ENCODE measurements at regions not wholly inside any gene's neighbourhood (a gene's known extent, or its start where the extent isn't known, plus 50 kb on each side); places are given as distances from the start of the nearest gene placed in this dataset.

DNA sequence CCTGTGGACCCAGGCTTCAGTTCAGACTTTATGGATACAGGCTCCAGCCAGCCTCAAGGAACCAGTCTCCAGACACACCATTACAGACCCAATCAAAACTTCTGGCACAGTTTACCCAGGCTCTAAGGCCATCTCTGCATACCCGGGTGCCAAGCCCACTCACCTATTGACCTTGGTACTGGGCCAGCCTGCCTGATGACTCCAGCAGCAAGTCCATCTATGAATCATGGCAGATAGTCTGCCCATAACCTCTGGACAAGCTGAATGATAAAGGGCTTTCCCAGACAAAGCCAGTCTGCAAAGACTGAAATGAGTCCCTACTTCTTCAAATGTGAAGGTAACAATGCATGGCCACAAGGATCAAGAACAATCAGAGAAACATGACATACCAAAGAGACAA is 1327.1 kb upstream of the C9orf72 start:
- H3K27me3 ChIP-seq (ENCODE audit: control insufficient read depth in 2 of 2, insufficient read depth in 2 of 2, low read length in 2 of 2), result no peaks in the 10 kb centered on the region
- dilution Hi-C loops (cut with MboI; ENCODE audit: extremely low pct_ligation_motif_present, low sequenced_read_pairs), result no loop called here
- no peaks in the 10 kb centered on the region for H4K20me1 ChIP-seq (replicated peaks; ENCODE audit: control insufficient read depth, extremely low read depth, insufficient read depth, low read length)
- no peak overlapping the region for H3K4me3 ChIP-seq (replicated peaks in 1 of 3; ENCODE audit: insufficient read depth in 1 of 3, low read depth in 1 of 3, low read length in 3 of 3)
- TF ChIP-seq, protein P1, sequence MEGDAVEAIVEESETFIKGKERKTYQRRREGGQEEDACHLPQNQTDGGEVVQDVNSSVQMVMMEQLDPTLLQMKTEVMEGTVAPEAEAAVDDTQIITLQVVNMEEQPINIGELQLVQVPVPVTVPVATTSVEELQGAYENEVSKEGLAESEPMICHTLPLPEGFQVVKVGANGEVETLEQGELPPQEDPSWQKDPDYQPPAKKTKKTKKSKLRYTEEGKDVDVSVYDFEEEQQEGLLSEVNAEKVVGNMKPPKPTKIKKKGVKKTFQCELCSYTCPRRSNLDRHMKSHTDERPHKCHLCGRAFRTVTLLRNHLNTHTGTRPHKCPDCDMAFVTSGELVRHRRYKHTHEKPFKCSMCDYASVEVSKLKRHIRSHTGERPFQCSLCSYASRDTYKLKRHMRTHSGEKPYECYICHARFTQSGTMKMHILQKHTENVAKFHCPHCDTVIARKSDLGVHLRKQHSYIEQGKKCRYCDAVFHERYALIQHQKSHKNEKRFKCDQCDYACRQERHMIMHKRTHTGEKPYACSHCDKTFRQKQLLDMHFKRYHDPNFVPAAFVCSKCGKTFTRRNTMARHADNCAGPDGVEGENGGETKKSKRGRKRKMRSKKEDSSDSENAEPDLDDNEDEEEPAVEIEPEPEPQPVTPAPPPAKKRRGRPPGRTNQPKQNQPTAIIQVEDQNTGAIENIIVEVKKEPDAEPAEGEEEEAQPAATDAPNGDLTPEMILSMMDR (IDR thresholded peaks at IDR 0.05; ENCODE audit: extremely low read depth in 1 of 2, insufficient read depth in 1 of 2, low read depth in 1 of 2, low read length in 2 of 2), result no peak
- TF ChIP-seq MYC (IDR thresholded peaks at IDR 0.05; ENCODE audit: low read depth, low read length) (no peak), GATA2 (IDR thresholded peaks at IDR 0.05; ENCODE audit: insufficient read depth, insufficient read length, low read depth, low read length) (no peak), JUN (IDR thresholded peaks at IDR 0.05; ENCODE audit: borderline replicate concordance, insufficient read depth, insufficient read length, low read depth) (no peak), EZH2 (IDR thresholded peaks at IDR 0.05; ENCODE audit: borderline replicate concordance, low read depth, low read length, severe bottlenecking) (no peak), POLR2A (IDR thresholded peaks at IDR 0.05; ENCODE audit: low read depth, low read length) (no peak), FOS (IDR thresholded peaks at IDR 0.05; ENCODE audit: borderline replicate concordance, insufficient read depth, low read length) (no peak)
- TF ChIP-seq, protein P2, sequence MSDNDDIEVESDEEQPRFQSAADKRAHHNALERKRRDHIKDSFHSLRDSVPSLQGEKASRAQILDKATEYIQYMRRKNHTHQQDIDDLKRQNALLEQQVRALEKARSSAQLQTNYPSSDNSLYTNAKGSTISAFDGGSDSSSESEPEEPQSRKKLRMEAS (IDR thresholded peaks at IDR 0.05; ENCODE audit: insufficient read depth, insufficient read length), result no peak
- H3K4me2 ChIP-seq (ENCODE audit: insufficient read depth, low read length), result no peak overlapping the region
- DNase-seq (ENCODE audit: low read depth, low spot score) (no peak), FAIRE-seq (no peak)
- H3K4me1 ChIP-seq (ENCODE audit: control insufficient read depth, extremely low read depth, insufficient read depth, low read length), result no peaks in the 10 kb centered on the region
- H3K9me1 ChIP-seq (replicated peaks; ENCODE audit: control insufficient read depth, extremely low read depth, insufficient read depth, low read length), result no peaks in the 10 kb centered on the region
- H3K36me3 ChIP-seq (ENCODE audit: control insufficient read depth in 2 of 2, extremely low read depth in 1 of 2, insufficient read depth in 2 of 2, low read length in 2 of 2), result no peaks in the 10 kb centered on the region
- H2AFZ ChIP-seq (ENCODE audit: low read depth, low read length), result no peak overlapping the region
- ChIA-PET CTCF (no interaction called here), POLR2A (no interaction called here)
- intact Hi-C loops (cut with micrococcal nuclease), result no loop called here
- H3K79me2 ChIP-seq (ENCODE audit: control insufficient read depth, insufficient read depth, low read length), result no peaks in the 10 kb centered on the region
- H3K9ac ChIP-seq (replicated peaks; ENCODE audit: extremely low read depth, insufficient read depth, low read length), result no peak overlapping the region
- H3K9me3 ChIP-seq (replicated peaks; ENCODE audit: control insufficient read depth, insufficient read depth, low read length), result peaks cover 3% of the 10 kb centered on the region
- no TSS peak for BruUV-seq (replicated peaks)
- no peak overlapping the region for H3K27ac ChIP-seq (ENCODE audit: insufficient read depth, low read depth, low read length)
